DND-41 (cell line): ENCODE measurements at regions not wholly inside any gene's neighbourhood (a gene's known extent, or its start where the extent isn't known, plus 50 kb on each side); places are given as distances from the start of the nearest gene placed in this dataset.

Experiments used
- EZH2 ChIP-seq: IDR thresholded peaks from 3 replicates; pipeline ENCODE4 v1.6.1; 2012; ENCODE audit warnings: borderline replicate concordance, low read depth, mild to moderate bottlenecking, moderate library complexity, low read length, inconsistent platforms; ENCODE audit not compliant: severe bottlenecking
- TF ChIP-seq, protein P1 (sequence below): IDR thresholded peaks from 2 replicates; pipeline ENCODE4 v1.5.1; 2012; ENCODE audit warnings: borderline replicate concordance, low read length, moderate library complexity, mild to moderate bottlenecking; ENCODE audit not compliant: poor library complexity, severe bottlenecking; ENCODE audit errors: extremely low read depth

DNA sequence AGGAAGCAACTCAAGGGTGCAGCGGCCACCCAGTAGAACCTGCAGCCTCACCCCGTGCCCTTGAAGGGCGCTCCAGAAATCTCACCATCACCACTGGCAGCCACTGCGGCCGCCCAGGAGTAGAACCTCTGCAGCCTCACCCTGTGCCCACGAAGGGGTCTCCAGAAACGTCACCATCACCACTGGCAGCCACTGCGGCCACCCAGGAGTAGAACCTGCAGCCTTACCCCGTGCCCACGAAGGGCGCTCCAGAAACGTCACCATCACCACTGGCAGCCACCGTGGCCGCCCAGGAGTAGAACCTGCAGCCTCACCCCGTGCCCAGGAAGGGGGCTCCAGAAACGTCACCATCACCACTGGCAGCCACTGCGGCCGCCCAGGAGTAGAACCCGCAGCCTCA, 336.0 kb downstream of the TEX29 start:
- TF ChIP-seq, protein P1, sequence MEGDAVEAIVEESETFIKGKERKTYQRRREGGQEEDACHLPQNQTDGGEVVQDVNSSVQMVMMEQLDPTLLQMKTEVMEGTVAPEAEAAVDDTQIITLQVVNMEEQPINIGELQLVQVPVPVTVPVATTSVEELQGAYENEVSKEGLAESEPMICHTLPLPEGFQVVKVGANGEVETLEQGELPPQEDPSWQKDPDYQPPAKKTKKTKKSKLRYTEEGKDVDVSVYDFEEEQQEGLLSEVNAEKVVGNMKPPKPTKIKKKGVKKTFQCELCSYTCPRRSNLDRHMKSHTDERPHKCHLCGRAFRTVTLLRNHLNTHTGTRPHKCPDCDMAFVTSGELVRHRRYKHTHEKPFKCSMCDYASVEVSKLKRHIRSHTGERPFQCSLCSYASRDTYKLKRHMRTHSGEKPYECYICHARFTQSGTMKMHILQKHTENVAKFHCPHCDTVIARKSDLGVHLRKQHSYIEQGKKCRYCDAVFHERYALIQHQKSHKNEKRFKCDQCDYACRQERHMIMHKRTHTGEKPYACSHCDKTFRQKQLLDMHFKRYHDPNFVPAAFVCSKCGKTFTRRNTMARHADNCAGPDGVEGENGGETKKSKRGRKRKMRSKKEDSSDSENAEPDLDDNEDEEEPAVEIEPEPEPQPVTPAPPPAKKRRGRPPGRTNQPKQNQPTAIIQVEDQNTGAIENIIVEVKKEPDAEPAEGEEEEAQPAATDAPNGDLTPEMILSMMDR = no peak
- TF ChIP-seq EZH2 = no peak
